IMR-90 (cell line): ENCODE measurements at regions not wholly inside any gene's neighbourhood (a gene's known extent, or its start where the extent isn't known, plus 50 kb on each side); places are given as distances from the start of the nearest gene placed in this dataset.

Experiments
- ATAC-seq: fragments of 200-7000 bp; cut with Tn5 transposase; 2 replicates; pipeline ENCODE4 v1.9.1; 2020; ENCODE audit warnings: low read depth, mild to moderate bottlenecking, moderate library complexity
- BruUV-seq: library from RNA; stranded (reverse); fragments of 400-500 nt; replicated peaks from 2 replicates; lab custom pipeline; 2021; lab: Mats Ljungman, UMichigan
- CTCF ChIA-PET: fragments of 300-600 bp; formaldehyde crosslinking; extraction: SDS; loops from one replicate; lab custom pipeline; 2021; ENCODE audit warnings: antibody characterized with exemption; lab: Yijun Ruan, JAX
- POLR2A ChIA-PET: fragments of 300-600 bp; sonication (Branson Sonifier 250); formaldehyde crosslinking; loops from one replicate; lab custom pipeline; 2022; ENCODE audit warnings: antibody characterized with exemption; ENCODE audit not compliant: unreplicated experiment; lab: Charles Lee
- DNase-seq: peaks from one replicate; pipeline ENCODE4 v3.0.0; 2013
- H2AFZ ChIP-seq: replicated peaks from 2 replicates; pipeline ENCODE3; 2013; ENCODE audit warnings: low read length, mild to moderate bottlenecking; ENCODE audit not compliant: poor library complexity
- H2AK5ac ChIP-seq: 2 replicates; pipeline ENCODE4 v1.6.1; 2013; ENCODE audit warnings: low read depth, low read length, inconsistent platforms
- H2AK9ac ChIP-seq: replicated peaks from 2 replicates; pipeline ENCODE3; 2013; ENCODE audit warnings: mild to moderate bottlenecking, low read depth, low read length, moderate library complexity; ENCODE audit not compliant: poor library complexity
- H2BK120ac ChIP-seq: 2 replicates; pipeline ENCODE4 v1.6.1; 2013; ENCODE audit warnings: low read depth, low read length, inconsistent platforms
- H2BK15ac ChIP-seq: 3 replicates; pipeline ENCODE4 v1.6.1; 2013; ENCODE audit warnings: low read depth, low read length, inconsistent platforms
- H2BK20ac ChIP-seq: 2 replicates; pipeline ENCODE4 v1.6.1; 2013; ENCODE audit warnings: low read depth, mild to moderate bottlenecking, inconsistent platforms, low read length, moderate library complexity
- H2BK5ac ChIP-seq: 2 replicates; pipeline ENCODE4 v1.6.1; 2013; ENCODE audit warnings: mild to moderate bottlenecking, low read depth, low read length, inconsistent platforms; ENCODE audit not compliant: poor library complexity, severe bottlenecking
- H3K14ac ChIP-seq: replicated peaks from 2 replicates; pipeline ENCODE4 v1.6.1; 2013; ENCODE audit warnings: low read depth, low read length, inconsistent platforms
- H3K18ac ChIP-seq: 2 replicates; pipeline ENCODE4 v1.6.1; 2013; ENCODE audit warnings: low read depth, low read length, control low read depth
- H3K23ac ChIP-seq: 2 replicates; pipeline ENCODE4 v1.6.1; 2013; ENCODE audit warnings: low read depth, low read length, inconsistent platforms
- H3K27ac ChIP-seq: 2 replicates; pipeline ENCODE4 v1.5.1; 2013; ENCODE audit warnings: mild to moderate bottlenecking, control low read depth, low read length; ENCODE audit not compliant: insufficient read depth
- H3K27me3 ChIP-seq: 2 replicates; pipeline ENCODE4 v1.6.1; 2013; ENCODE audit warnings: low read length; ENCODE audit not compliant: control insufficient read depth, insufficient read depth
- H3K36me3 ChIP-seq: 2 replicates; pipeline ENCODE4 v1.6.1; 2013; ENCODE audit warnings: low read length, mixed read lengths; ENCODE audit not compliant: control insufficient read depth, insufficient read depth
- H3K4ac ChIP-seq: 2 replicates; pipeline ENCODE4 v1.6.1; 2013; ENCODE audit warnings: low read depth, low read length, inconsistent platforms
- H3K4me1 ChIP-seq: 2 replicates; pipeline ENCODE4 v1.6.1; 2013; ENCODE audit warnings: low read length, mixed read lengths; ENCODE audit not compliant: control insufficient read depth, insufficient read depth
- H3K4me2 ChIP-seq: 2 replicates; pipeline ENCODE4 v1.6.1; 2013; ENCODE audit warnings: low read depth, mild to moderate bottlenecking, control low read depth, low read length, moderate library complexity
- H3K4me3 ChIP-seq: 2 replicates; pipeline ENCODE4 v1.5.1; 2013; ENCODE audit warnings: low read depth, mild to moderate bottlenecking, control low read depth, low read length, moderate library complexity; ENCODE audit not compliant: insufficient read depth
- H3K56ac ChIP-seq: 2 replicates; pipeline ENCODE4 v1.6.1; 2013; ENCODE audit warnings: low read length, inconsistent platforms; ENCODE audit not compliant: insufficient read depth; ENCODE audit errors: extremely low read depth
- H3K79me1 ChIP-seq, 2 experiments: 2 replicates each; pipeline ENCODE4 v1.6.1; 2013; ENCODE audit warnings: low read length in 2 of 2, inconsistent platforms in 1 of 2, low read depth in 1 of 2
- H3K9ac ChIP-seq: 2 replicates; pipeline ENCODE4 v1.6.1; 2013; ENCODE audit warnings: low read depth, low read length, control low read depth
- H3K9me1 ChIP-seq: 2 replicates; pipeline ENCODE4 v1.6.1; 2013; ENCODE audit warnings: low read length, inconsistent platforms; ENCODE audit not compliant: insufficient read depth
- H3K9me3 ChIP-seq: 2 replicates; pipeline ENCODE4 v1.6.1; 2013; ENCODE audit warnings: low read length; ENCODE audit not compliant: control insufficient read depth, insufficient read depth
- H4K20me1 ChIP-seq: 2 replicates; pipeline ENCODE4 v1.6.1; 2013; ENCODE audit warnings: low read length, inconsistent platforms; ENCODE audit not compliant: insufficient read depth
- H4K5ac ChIP-seq: 2 replicates; pipeline ENCODE4 v1.6.1; 2013; ENCODE audit warnings: mild to moderate bottlenecking, low read depth, low read length, control low read depth
- H4K8ac ChIP-seq, 2 experiments: 2 replicates each; pipeline ENCODE4 v1.6.1; 2013; ENCODE audit warnings: low read depth in 2 of 2, low read length in 2 of 2, control low read depth in 1 of 2, inconsistent platforms in 1 of 2
- H4K91ac ChIP-seq: 2 replicates; pipeline ENCODE4 v1.6.1; 2013; ENCODE audit warnings: low read depth, low read length, inconsistent platforms; ENCODE audit not compliant: insufficient read depth
- BHLHE40 ChIP-seq: fragments of 150-350 bp; IDR thresholded peaks from 2 replicates; pipeline ENCODE4 v1.6.1; 2016; ENCODE audit warnings: mild to moderate bottlenecking, low read depth, low read length
- CEBPB ChIP-seq: IDR thresholded peaks from 2 replicates; pipeline ENCODE4 v1.6.1; 2012; ENCODE audit warnings: low read depth, low read length, improper control_type of control experiment
- CHD1 ChIP-seq: IDR thresholded peaks from 2 replicates; pipeline ENCODE4 v1.6.1; 2012; ENCODE audit warnings: low read depth, low read length, improper control_type of control experiment
- CTCF ChIP-seq: conservative IDR thresholded peaks from 2 replicates; pipeline ENCODE4 v1.5.1; 2012; ENCODE audit warnings: mild to moderate bottlenecking, low read depth, low read length, improper control_type of control experiment
- FOS ChIP-seq: fragments of 150-350 bp; IDR thresholded peaks from 2 replicates; pipeline ENCODE4 v1.6.1; 2016; ENCODE audit warnings: low read depth, low read length
- MAFK ChIP-seq: IDR thresholded peaks from 2 replicates; pipeline ENCODE4 v1.6.1; 2012; ENCODE audit warnings: low read depth, low read length, improper control_type of control experiment
- MAZ ChIP-seq: IDR thresholded peaks from 2 replicates; pipeline ENCODE4 v1.6.1; 2012; ENCODE audit warnings: low read depth, mild to moderate bottlenecking, low read length, improper control_type of control experiment, moderate library complexity, borderline replicate concordance
- MXI1 ChIP-seq: IDR thresholded peaks from 2 replicates; pipeline ENCODE4 v1.6.1; 2012; ENCODE audit warnings: low read depth, mild to moderate bottlenecking, low read length, moderate library complexity, borderline replicate concordance
- NFE2L2 ChIP-seq: fragments of 150-350 bp; IDR thresholded peaks from 2 replicates; pipeline ENCODE4 v1.6.1; 2016; ENCODE audit warnings: low read depth, mild to moderate bottlenecking, low read length
- POLR2A ChIP-seq: IDR thresholded peaks from 2 replicates; pipeline ENCODE4 v1.6.1; 2012; ENCODE audit warnings: mild to moderate bottlenecking, low read depth, low read length
- RAD21 ChIP-seq: IDR thresholded peaks from 2 replicates; pipeline ENCODE4 v1.6.1; 2012; ENCODE audit warnings: low read length, improper control_type of control experiment
- RCOR1 ChIP-seq: IDR thresholded peaks from 2 replicates; pipeline ENCODE4 v1.6.1; 2012; ENCODE audit warnings: mild to moderate bottlenecking, low read length, improper control_type of control experiment; ENCODE audit not compliant: insufficient replicate concordance
- RFX5 ChIP-seq: IDR thresholded peaks from 2 replicates; pipeline ENCODE4 v1.8.0; 2012; ENCODE audit warnings: low read depth, mild to moderate bottlenecking, low read length, moderate library complexity
- SMC3 ChIP-seq: fragments of 150-350 bp; IDR thresholded peaks from 2 replicates; pipeline ENCODE4 v1.6.1; 2016; ENCODE audit warnings: low read depth, mild to moderate bottlenecking, antibody characterized with exemption, low read length, moderate library complexity
- WGBS, 2 experiments: methylation state at CpG; one replicate each; pipeline versions ENCODE4 v1.1.5 to v1.1.7; 2013; ENCODE audit warnings: missing lambda C conversion rate in 2 of 2; ENCODE audit not compliant: insufficient read length in 1 of 2; ENCODE audit errors: extremely low coverage in 2 of 2; 5-methylcytosine and 5-hydroxymethylcytosine counted together
- dilution Hi-C: fragments of 300-500 bp; cut with HindIII; formaldehyde crosslinking; loops from one replicate; pipeline ENCODE4 v1.14.3; 2018; ENCODE audit warnings: low sequenced_read_pairs; ENCODE audit not compliant: unreplicated experiment
- in situ Hi-C: fragments of 300-500 bp; cut with MboI; formaldehyde crosslinking; loops from 3 replicates; pipeline ENCODE4 v1.14.3; 2019; ENCODE audit warnings: low sequenced_read_pairs, inconsistent platforms, mixed read lengths
- intact Hi-C: fragments of 100-400 bp; cut with micrococcal nuclease; formaldehyde crosslinking; loops from 2 replicates; pipeline ENCODE4 v1.10.0; 2022
- TF ChIP-seq, protein P1 (sequence below): fragments of 150-350 bp; IDR thresholded peaks from 2 replicates; pipeline ENCODE4 v1.6.1; 2017; ENCODE audit warnings: mild to moderate bottlenecking, antibody characterized with exemption, low read length, low read depth

- H3K27me3 ChIP-seq: no peaks in the 10 kb centered on the region
- no peaks in the 10 kb centered on the region for H4K20me1 ChIP-seq
- dilution Hi-C loops (no loop called here), intact Hi-C loops (no loop called here), in situ Hi-C loops (no loop called here)
- no peak overlapping the region for H2BK5ac ChIP-seq
- TF ChIP-seq FOS (no peak), RFX5 (no peak), SMC3 (no peak), CTCF (no peak), RAD21 (no peak), MAFK (no peak), MXI1 (no peak), POLR2A (no peak), CEBPB (no peak), BHLHE40 (no peak), MAZ (no peak), CHD1 (no peak), RCOR1 (no peak), NFE2L2 (no peak)
- TF ChIP-seq, protein P1, sequence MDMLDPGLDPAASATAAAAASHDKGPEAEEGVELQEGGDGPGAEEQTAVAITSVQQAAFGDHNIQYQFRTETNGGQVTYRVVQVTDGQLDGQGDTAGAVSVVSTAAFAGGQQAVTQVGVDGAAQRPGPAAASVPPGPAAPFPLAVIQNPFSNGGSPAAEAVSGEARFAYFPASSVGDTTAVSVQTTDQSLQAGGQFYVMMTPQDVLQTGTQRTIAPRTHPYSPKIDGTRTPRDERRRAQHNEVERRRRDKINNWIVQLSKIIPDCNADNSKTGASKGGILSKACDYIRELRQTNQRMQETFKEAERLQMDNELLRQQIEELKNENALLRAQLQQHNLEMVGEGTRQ: no peak
- H3K79me1 ChIP-seq: no peaks in the 10 kb centered on the region
- H3K14ac ChIP-seq: 0 out of 2 replicates have a peak overlapping the region, but pooled peaks have one; percentile 32
- H4K91ac ChIP-seq: no peak overlapping the region
- no peak overlapping the region for H4K5ac ChIP-seq
- H2AK9ac ChIP-seq: no peak overlapping the region
- H2AFZ ChIP-seq: no peak overlapping the region
- no peak overlapping the region for H2AK5ac ChIP-seq
- H2BK20ac ChIP-seq: no peak overlapping the region
- POLR2A ChIA-PET: no interaction called here
- no peaks in the 10 kb centered on the region; the same call in 1 of the 2 replicates for H3K9me1 ChIP-seq
- no peak overlapping the region for H3K18ac ChIP-seq
- no peak overlapping the region for H3K56ac ChIP-seq
- no peak overlapping the region for H2BK120ac ChIP-seq
- no peak overlapping the region for H4K8ac ChIP-seq
- H3K23ac ChIP-seq: no peak overlapping the region
- H3K4ac ChIP-seq: no peak overlapping the region
- H3K4me3 ChIP-seq: no peak overlapping the region
- CTCF ChIA-PET: no interaction called here
- H3K4me2 ChIP-seq: no peak overlapping the region
- WGBS, 2 experiments: 96% methylated on average over 4 of the region's 7 CpGs; no CpG with 5 or more reads in 1 of the 2 experiments
- H2BK15ac ChIP-seq: no peak overlapping the region
- DNase-seq (no peak), ATAC-seq (no peak)
- H3K4me1 ChIP-seq: peaks cover 5% of the 10 kb centered on the region
- BruUV-seq: no TSS peak
- H3K9ac ChIP-seq: no peak overlapping the region
- no peaks in the 10 kb centered on the region for H3K9me3 ChIP-seq
- no peaks in the 10 kb centered on the region for H3K36me3 ChIP-seq
- no peak overlapping the region for H3K27ac ChIP-seq
Measured at GRCh38 chr12:76694369-76694768, 69.5 kb upstream of the ZDHHC17 start.
